ENCODE measurements at regions not wholly inside any gene's neighbourhood (a gene's known extent, or its start where the extent isn't known, plus 50 kb on each side); places are given as distances from the start of the nearest gene placed in this dataset.

- Histone ChIP-seq H3K4me3 (no peak overlapping the region), H3K4me1 (ENCODE audit: low read depth) (no peaks in the 10 kb centered on the region), H3K9me3 (no peaks in the 10 kb centered on the region), H3K36me3 (ENCODE audit: low read depth) (no peaks in the 10 kb centered on the region)
- TF ChIP-seq CTCF (IDR thresholded peaks at IDR 0.05): no peak
- ATAC-seq: no peak
- intact Hi-C loops (cut with DNase I, micrococcal nuclease): no loop called here
- no peak for DNase-seq
Observed at GRCh38 chr12:23004473-23005020, 379.6 kb downstream of the ETNK1 start.

DNA sequence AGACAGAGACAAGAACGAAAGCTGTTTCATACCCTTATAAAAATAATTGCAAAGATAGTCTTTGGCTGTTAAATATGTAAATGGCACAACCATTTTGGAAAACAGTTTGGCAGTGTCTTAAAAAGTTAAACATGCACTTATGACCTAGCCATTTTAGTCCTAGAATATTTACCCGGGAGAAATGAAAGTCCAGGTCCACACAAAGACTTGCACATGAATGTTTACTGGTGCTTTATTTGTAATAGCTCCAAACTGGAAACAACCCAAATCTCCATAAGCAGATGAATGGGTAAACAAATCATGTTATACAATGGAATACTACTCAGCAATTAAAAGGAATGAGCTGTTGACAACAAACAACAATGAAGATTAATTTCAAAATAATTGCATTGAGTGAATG is 380.4 kb downstream of the ETNK1 start:
- Histone ChIP-seq H3K9me3 (no peaks in the 10 kb centered on the region), H3K36me3 (ENCODE audit: low read depth) (no peaks in the 10 kb centered on the region), H3K4me3 (no peak overlapping the region), H3K4me1 (ENCODE audit: low read depth) (no peaks in the 10 kb centered on the region)
- DNase-seq (no peak), ATAC-seq (no peak)
- TF ChIP-seq CTCF (IDR thresholded peaks at IDR 0.05): no peak
- intact Hi-C loops (cut with DNase I, micrococcal nuclease): no loop called here

- H3K4me3 ChIP-seq: no peak overlapping the region
- no peak for ATAC-seq
- no peak for TF ChIP-seq CTCF (IDR thresholded peaks at IDR 0.05)
- no peaks in the 10 kb centered on the region for H3K9me3 ChIP-seq
- intact Hi-C loops (cut with DNase I, micrococcal nuclease): no loop called here
- no peak for DNase-seq
- H3K36me3 ChIP-seq (ENCODE audit: low read depth): no peaks in the 10 kb centered on the region
- no peaks in the 10 kb centered on the region for H3K4me1 ChIP-seq (ENCODE audit: low read depth)
Observed at GRCh38 chr12:23006413-23006812, 381.4 kb downstream of the ETNK1 start.

- no peaks in the 10 kb centered on the region for H3K9me3 ChIP-seq
- ATAC-seq (no peak), DNase-seq (no peak)
- no peak overlapping the region for H3K4me3 ChIP-seq
- H3K4me1 ChIP-seq (ENCODE audit: low read depth): no peaks in the 10 kb centered on the region
- intact Hi-C loops (cut with DNase I, micrococcal nuclease): no loop called here
- no peak for TF ChIP-seq CTCF (IDR thresholded peaks at IDR 0.05)
- no peaks in the 10 kb centered on the region for H3K36me3 ChIP-seq (ENCODE audit: low read depth)
Observed at GRCh38 chr12:23008623-23009022, 383.7 kb downstream of the ETNK1 start.

DNA sequence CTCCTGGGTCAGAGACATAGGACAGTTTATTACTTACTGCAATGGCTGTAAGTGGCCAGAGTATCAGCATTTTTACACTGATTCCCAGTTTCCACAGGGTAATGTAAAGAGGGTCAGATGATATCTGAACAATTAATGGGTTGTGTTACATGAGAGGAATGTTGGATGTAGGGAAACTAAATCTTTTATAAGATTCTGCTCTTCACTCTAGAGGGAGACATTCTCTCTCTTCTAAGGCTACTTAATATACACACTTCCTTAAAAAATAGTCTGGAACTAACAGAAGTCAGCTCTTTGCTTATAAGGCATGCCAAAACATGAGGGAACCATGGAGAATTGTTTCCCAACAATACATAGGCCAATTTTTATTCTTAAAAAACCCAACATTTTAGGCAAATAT is 389.8 kb downstream of the ETNK1 start:
- DNase-seq (no peak), ATAC-seq (no peak)
- H3K36me3 ChIP-seq (ENCODE audit: low read depth): no peaks in the 10 kb centered on the region
- H3K4me1 ChIP-seq (ENCODE audit: low read depth): no peaks in the 10 kb centered on the region
- intact Hi-C loops (cut with DNase I, micrococcal nuclease): no loop called here
- no peak overlapping the region for H3K4me3 ChIP-seq
- no peaks in the 10 kb centered on the region for H3K9me3 ChIP-seq
- no peak for TF ChIP-seq CTCF (IDR thresholded peaks at IDR 0.05)
